ENCODE measurements at regions not wholly inside any gene's neighbourhood (a gene's known extent, or its start where the extent isn't known, plus 50 kb on each side); places are given as distances from the start of the nearest gene placed in this dataset.

DNA sequence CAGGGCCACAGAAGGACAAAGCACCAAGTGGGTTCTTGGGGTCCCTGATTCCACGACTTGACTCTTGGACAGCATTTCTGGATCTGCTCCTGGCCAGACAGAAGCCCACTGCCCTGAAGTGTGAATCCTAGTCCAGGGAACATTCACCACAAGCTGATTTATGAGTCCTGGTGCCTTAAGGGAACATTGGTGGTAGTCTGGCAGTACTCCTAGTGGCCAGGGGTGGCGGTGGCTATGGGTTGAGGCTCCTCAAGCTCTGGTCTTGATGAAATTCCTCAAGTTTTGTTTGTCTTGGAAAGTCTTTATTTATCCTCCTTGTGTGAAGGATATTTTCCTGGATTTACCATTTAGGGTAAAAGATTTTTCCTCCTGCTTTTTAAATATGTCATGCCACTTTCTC lies 307.5 kb downstream of the PYDC2 start:
- TF ChIP-seq EP300 (IDR thresholded peaks at IDR 0.05; ENCODE audit: low read depth): no peak
- TF ChIP-seq CTCF (IDR thresholded peaks at IDR 0.05): no peak

Data from transverse colon (tissue), 3 donors.